B cell (primary cell): ENCODE measurements at regions not wholly inside any gene's neighbourhood (a gene's known extent, or its start where the extent isn't known, plus 50 kb on each side); places are given as distances from the start of the nearest gene placed in this dataset.

ENCODE experiments used
- CTCF ChIP-seq: fragments of 200-600 bp; IDR thresholded peaks from one replicate; pipeline ENCODE4 v1.8.0; 2022; ENCODE audit warnings: antibody characterized with exemption, mild to moderate bottlenecking
- EZH2 ChIP-seq: IDR thresholded peaks from 2 replicates; pipeline ENCODE4 v1.6.1; 2012; ENCODE audit warnings: borderline replicate concordance, low read depth, mild to moderate bottlenecking, moderate library complexity, low read length; ENCODE audit not compliant: insufficient read depth, poor library complexity, severe bottlenecking

GRCh38 chr2:33927756-33928155 is 328.7 kb upstream of the FAM98A start:
- TF ChIP-seq CTCF (no peak), EZH2 (no peak)
